GM12878 (cell line): ENCODE measurements at regions not wholly inside any gene's neighbourhood (a gene's known extent, or its start where the extent isn't known, plus 50 kb on each side); places are given as distances from the start of the nearest gene placed in this dataset.

Source experiments
- ATAC-seq: fragments of 200-7000 bp; cut with Tn5 transposase; 3 replicates; pipeline ENCODE4 v1.9.1; 2020; ENCODE audit warnings: mild to moderate bottlenecking, moderate library complexity
- BruUV-seq: library from RNA; stranded (reverse); fragments of 400-500 nt; replicated peaks from 2 replicates; lab custom pipeline; 2021; lab: Mats Ljungman, UMichigan
- CTCF ChIA-PET: fragments of 300-600 bp; sonication (Branson Sonifier 250); formaldehyde crosslinking; extraction: SDS; loops from one replicate; lab custom pipeline; 2021; ENCODE audit warnings: inconsistent platforms; lab: Yijun Ruan, JAX
- POLR2A ChIA-PET: fragments of 350-600 bp; formaldehyde crosslinking; extraction: SDS; loops from one replicate; lab custom pipeline; 2021; ENCODE audit warnings: inconsistent platforms; lab: Charles Lee
- RAD21 ChIA-PET: fragments of 300-600 bp; sonication (Branson Sonifier 250); formaldehyde crosslinking; loops from one replicate; lab custom pipeline; 2023; ENCODE audit warnings: antibody characterized with exemption; ENCODE audit not compliant: unreplicated experiment; lab: Charles Lee
- SMC1A ChIA-PET: fragments of 300-600 bp; sonication (Branson Sonifier 250); formaldehyde crosslinking; loops from one replicate; lab custom pipeline; 2023; ENCODE audit not compliant: unreplicated experiment, uncharacterized antibody; lab: Charles Lee
- DNase-seq: peaks from one replicate; pipeline ENCODE4 v3.0.0-alpha.2; 2011; ENCODE audit warnings: low read depth, low spot score
- FAIRE-seq: peaks from 3 replicates; lab custom pipeline; 2011; peaks lifted over from hg19 to GRCh38; lab: Jason Lieb, UNC
- H2AFZ ChIP-seq: 2 replicates; pipeline ENCODE4 v1.6.0; 2011; ENCODE audit warnings: low read depth, low read length, control low read depth; ENCODE audit not compliant: control insufficient read depth
- H3K27ac ChIP-seq: 2 replicates; pipeline ENCODE4 v1.5.1; 2011; ENCODE audit warnings: control low read depth; ENCODE audit not compliant: control insufficient read depth, insufficient read depth
- H3K27me3 ChIP-seq, 2 experiments: replicated peaks in 1 of 2; 2 replicates each; pipeline versions ENCODE4 v1.6.0 to v1.6.1; 2011; ENCODE audit warnings: low read length in 1 of 2; ENCODE audit not compliant: control insufficient read depth in 2 of 2, insufficient read depth in 2 of 2
- H3K36me3 ChIP-seq, 2 experiments: 2 replicates each; pipeline ENCODE4 v1.5.1; 2011; ENCODE audit warnings: low read length in 1 of 2; ENCODE audit not compliant: control insufficient read depth in 2 of 2, insufficient read depth in 2 of 2
- H3K4me1 ChIP-seq: 2 replicates; pipeline ENCODE4 v1.6.1; 2011; ENCODE audit warnings: mild to moderate bottlenecking, low read length, moderate library complexity, mixed read lengths; ENCODE audit not compliant: control insufficient read depth, insufficient read depth
- H3K4me2 ChIP-seq: 2 replicates; pipeline ENCODE4 v1.6.0; 2011; ENCODE audit warnings: control low read depth; ENCODE audit not compliant: control insufficient read depth, insufficient read depth
- H3K4me3 ChIP-seq: fragments of 200-600 bp; sonication (generic); 2 replicates; pipeline ENCODE4 v1.5.1; 2016
- H3K79me2 ChIP-seq: 2 replicates; pipeline ENCODE4 v1.6.0; 2011; ENCODE audit warnings: low read length; ENCODE audit not compliant: control insufficient read depth, insufficient read depth
- H3K9ac ChIP-seq: 2 replicates; pipeline ENCODE4 v1.8.0; 2011; ENCODE audit warnings: low read length, control low read depth, mixed read lengths; ENCODE audit not compliant: control insufficient read depth, insufficient read depth
- H3K9me3 ChIP-seq: replicated peaks from 3 replicates; pipeline ENCODE4 v1.5.1; 2011; ENCODE audit warnings: mild to moderate bottlenecking, low read length; ENCODE audit not compliant: control insufficient read depth, insufficient read depth
- H4K20me1 ChIP-seq: 2 replicates; pipeline ENCODE4 v1.6.0; 2011; ENCODE audit not compliant: control insufficient read depth, insufficient read depth
- CBX3 ChIP-seq: fragments of 200-600 bp; sonication (generic); IDR thresholded peaks from 2 replicates; pipeline ENCODE4 v1.6.1; 2016; ENCODE audit warnings: low read depth, borderline replicate concordance
- MTA3 ChIP-seq: IDR thresholded peaks from 2 replicates; pipeline ENCODE4 v1.6.1; 2012; ENCODE audit warnings: low read length, inconsistent platforms, borderline replicate concordance
- NFYA ChIP-seq: IDR thresholded peaks from 2 replicates; pipeline ENCODE4 v1.6.1; 2011; ENCODE audit warnings: low read depth, mild to moderate bottlenecking, low read length, improper control_type of control experiment, borderline replicate concordance
- POU2F2 ChIP-seq: IDR thresholded peaks from 3 replicates; pipeline ENCODE4 v1.6.1; 2011; ENCODE audit warnings: low read depth, mild to moderate bottlenecking, low read length, borderline replicate concordance
- RAD21 ChIP-seq: IDR thresholded peaks from 2 replicates; pipeline ENCODE4 v1.6.1; 2011; ENCODE audit warnings: mild to moderate bottlenecking, low read depth, low read length, moderate library complexity; ENCODE audit not compliant: insufficient read depth
- SIN3A ChIP-seq: IDR thresholded peaks from 2 replicates; pipeline ENCODE4 v1.6.1; 2012; ENCODE audit warnings: low read depth, low read length, improper control_type of control experiment
- SREBF2 ChIP-seq: IDR thresholded peaks from 2 replicates; pipeline ENCODE4 v1.6.1; 2012; ENCODE audit warnings: mild to moderate bottlenecking, low read length
- SUPT20H ChIP-seq: IDR thresholded peaks from 2 replicates; pipeline ENCODE4 v1.6.1; 2011; ENCODE audit warnings: low read depth, mild to moderate bottlenecking, low read length, moderate library complexity, borderline replicate concordance; ENCODE audit not compliant: control insufficient read depth
- YBX1 ChIP-seq: fragments of 450-650 bp; IDR thresholded peaks from 2 replicates; pipeline ENCODE4 v1.6.1; 2016; ENCODE audit warnings: antibody characterized with exemption
- ZNF207 ChIP-seq: fragments of 450-650 bp; IDR thresholded peaks from 2 replicates; pipeline ENCODE4 v1.6.1; 2014; ENCODE audit warnings: antibody characterized with exemption, mild to moderate bottlenecking, borderline replicate concordance
- WGBS: methylation state at CpG from one replicate; pipeline ENCODE4 v1.1.6; 2016; ENCODE audit warnings: low lambda C conversion rate; ENCODE audit not compliant: insufficient replicate concordance, insufficient coverage; ENCODE audit errors: missing lambda C conversion rate; 5-methylcytosine and 5-hydroxymethylcytosine counted together
- in situ Hi-C: fragments of 300-500 bp; cut with MboI; formaldehyde crosslinking; loops from 9 replicates; pipeline ENCODE4 v1.14.3; 2018; ENCODE audit warnings: mixed read lengths
- intact Hi-C: fragments of 100-400 bp; cut with micrococcal nuclease; formaldehyde crosslinking; loops from one replicate; pipeline ENCODE4 v1.14.2; 2022; ENCODE audit not compliant: unreplicated experiment
- TF ChIP-seq, protein P1 (sequence below), 3 experiments: IDR thresholded peaks in 2 of 3; conservative IDR thresholded peaks in 1 of 3; 2 replicates each; pipeline ENCODE4 v1.5.1; 2011; ENCODE audit warnings: low read depth in 3 of 3, low read length in 3 of 3, mild to moderate bottlenecking in 3 of 3, control low read depth in 2 of 3, moderate library complexity in 2 of 3, inconsistent platforms in 1 of 3, mixed read lengths in 1 of 3; ENCODE audit not compliant: control insufficient read depth in 2 of 3, insufficient read depth in 1 of 3; ENCODE audit errors: extremely low read depth in 1 of 3

DNA sequence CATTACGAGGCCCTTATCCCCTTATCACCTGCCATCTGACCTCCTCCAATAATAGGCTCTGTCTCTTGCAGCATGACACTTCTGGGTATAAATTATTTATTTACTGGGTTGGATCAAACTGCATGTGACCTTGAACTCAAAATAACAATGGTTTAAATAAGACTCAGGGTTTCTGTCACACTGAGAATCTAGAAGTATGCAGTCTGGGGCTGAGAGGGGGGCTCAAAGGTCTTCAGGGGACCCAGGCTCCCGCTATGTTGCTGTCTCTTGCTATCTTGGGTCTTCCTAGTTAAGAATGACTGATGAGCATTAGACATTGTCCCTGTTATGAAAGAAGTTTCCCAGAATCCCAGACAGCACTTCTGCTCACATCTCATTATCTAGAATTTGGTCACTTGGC is 133.5 kb downstream of the URB2 start:
- WGBS = 2% methylated on average over 2 of the region's 2 CpGs
- ChIA-PET CTCF (no interaction called here), RAD21 (no interaction called here), POLR2A (no interaction called here), SMC1A (no interaction called here)
- Histone ChIP-seq H3K4me1 (no peaks in the 10 kb centered on the region), H3K79me2 (no peaks in the 10 kb centered on the region), H2AFZ (no peak overlapping the region), H3K9ac (no peak overlapping the region), H3K27me3 (no peaks in the 10 kb centered on the region; a peak in 1 of 4 replicates), H3K4me2 (no peak overlapping the region), H3K9me3 (no peaks in the 10 kb centered on the region), H3K27ac (no peak overlapping the region), H3K36me3 (no peaks in the 10 kb centered on the region), H4K20me1 (no peaks in the 10 kb centered on the region; the same call in 1 of the 2 replicates), H3K4me3 (no peak overlapping the region)
- no peak for FAIRE-seq
- ATAC-seq = no peak
- intact Hi-C loops (no loop called here), in situ Hi-C loops (no loop called here)
- DNase-seq = no peak
- BruUV-seq = no TSS peak
- TF ChIP-seq MTA3 (no peak), SIN3A (no peak), YBX1 (no peak), CBX3 (no peak), SUPT20H (no peak), RAD21 (no peak), NFYA (no peak), ZNF207 (no peak), POU2F2 (no peak), SREBF2 (no peak)
- TF ChIP-seq, protein P1, sequence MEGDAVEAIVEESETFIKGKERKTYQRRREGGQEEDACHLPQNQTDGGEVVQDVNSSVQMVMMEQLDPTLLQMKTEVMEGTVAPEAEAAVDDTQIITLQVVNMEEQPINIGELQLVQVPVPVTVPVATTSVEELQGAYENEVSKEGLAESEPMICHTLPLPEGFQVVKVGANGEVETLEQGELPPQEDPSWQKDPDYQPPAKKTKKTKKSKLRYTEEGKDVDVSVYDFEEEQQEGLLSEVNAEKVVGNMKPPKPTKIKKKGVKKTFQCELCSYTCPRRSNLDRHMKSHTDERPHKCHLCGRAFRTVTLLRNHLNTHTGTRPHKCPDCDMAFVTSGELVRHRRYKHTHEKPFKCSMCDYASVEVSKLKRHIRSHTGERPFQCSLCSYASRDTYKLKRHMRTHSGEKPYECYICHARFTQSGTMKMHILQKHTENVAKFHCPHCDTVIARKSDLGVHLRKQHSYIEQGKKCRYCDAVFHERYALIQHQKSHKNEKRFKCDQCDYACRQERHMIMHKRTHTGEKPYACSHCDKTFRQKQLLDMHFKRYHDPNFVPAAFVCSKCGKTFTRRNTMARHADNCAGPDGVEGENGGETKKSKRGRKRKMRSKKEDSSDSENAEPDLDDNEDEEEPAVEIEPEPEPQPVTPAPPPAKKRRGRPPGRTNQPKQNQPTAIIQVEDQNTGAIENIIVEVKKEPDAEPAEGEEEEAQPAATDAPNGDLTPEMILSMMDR (IDR thresholded peaks at IDR 0.05 in 2 of 3, conservative IDR thresholded peaks at IDR 0.05 in 1 of 3; ENCODE audit: control insufficient read depth in 2 of 3, extremely low read depth in 1 of 3, insufficient read depth in 1 of 3, low read depth in 3 of 3, low read length in 3 of 3) = no peak
